Fibroblast of mammary gland (primary cell): ENCODE measurements at regions not wholly inside any gene's neighbourhood (a gene's known extent, or its start where the extent isn't known, plus 50 kb on each side); places are given as distances from the start of the nearest gene placed in this dataset.

Source experiments
- DNase-seq: peaks from one replicate; pipeline ENCODE4 v3.0.0-alpha.2; 2010; ENCODE audit warnings: low read depth
- H3K4me3 ChIP-seq: 2 replicates; pipeline ENCODE4 v1.5.1; 2011; ENCODE audit warnings: low read depth, mild to moderate bottlenecking, low read length, moderate library complexity; ENCODE audit not compliant: control insufficient read depth
- TF ChIP-seq, protein P1 (sequence below): conservative IDR thresholded peaks from 2 replicates; pipeline ENCODE4 v1.5.1; 2011; ENCODE audit warnings: low read depth, low read length, inconsistent platforms; ENCODE audit not compliant: control insufficient read depth, insufficient read depth

DNA sequence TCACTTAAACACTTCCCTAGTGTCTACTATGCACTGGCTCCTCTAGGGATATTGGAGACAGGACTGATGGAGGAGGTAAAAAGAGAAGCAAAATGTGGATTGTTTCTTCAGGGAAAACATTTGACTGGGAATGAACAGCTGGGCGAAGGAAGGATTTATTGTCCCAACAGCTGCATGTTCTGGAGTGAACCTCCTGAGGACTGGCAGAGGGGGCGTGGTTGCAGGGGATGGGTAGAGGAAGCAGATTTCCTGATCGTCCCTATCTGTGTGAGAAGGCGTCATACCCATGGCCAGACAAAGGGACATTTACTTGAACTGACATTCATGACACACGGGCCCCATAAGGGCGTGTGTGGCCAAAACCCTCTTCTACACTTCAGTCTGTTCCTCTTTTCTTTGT lies 321.5 kb downstream of the MAP2K4 start:
- no peak overlapping the region for H3K4me3 ChIP-seq
- TF ChIP-seq, protein P1, sequence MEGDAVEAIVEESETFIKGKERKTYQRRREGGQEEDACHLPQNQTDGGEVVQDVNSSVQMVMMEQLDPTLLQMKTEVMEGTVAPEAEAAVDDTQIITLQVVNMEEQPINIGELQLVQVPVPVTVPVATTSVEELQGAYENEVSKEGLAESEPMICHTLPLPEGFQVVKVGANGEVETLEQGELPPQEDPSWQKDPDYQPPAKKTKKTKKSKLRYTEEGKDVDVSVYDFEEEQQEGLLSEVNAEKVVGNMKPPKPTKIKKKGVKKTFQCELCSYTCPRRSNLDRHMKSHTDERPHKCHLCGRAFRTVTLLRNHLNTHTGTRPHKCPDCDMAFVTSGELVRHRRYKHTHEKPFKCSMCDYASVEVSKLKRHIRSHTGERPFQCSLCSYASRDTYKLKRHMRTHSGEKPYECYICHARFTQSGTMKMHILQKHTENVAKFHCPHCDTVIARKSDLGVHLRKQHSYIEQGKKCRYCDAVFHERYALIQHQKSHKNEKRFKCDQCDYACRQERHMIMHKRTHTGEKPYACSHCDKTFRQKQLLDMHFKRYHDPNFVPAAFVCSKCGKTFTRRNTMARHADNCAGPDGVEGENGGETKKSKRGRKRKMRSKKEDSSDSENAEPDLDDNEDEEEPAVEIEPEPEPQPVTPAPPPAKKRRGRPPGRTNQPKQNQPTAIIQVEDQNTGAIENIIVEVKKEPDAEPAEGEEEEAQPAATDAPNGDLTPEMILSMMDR, result no peak
- no peak for DNase-seq

GRCh38 chr17:12342609-12343435 lies 322.1 kb downstream of the MAP2K4 start:
- no peak overlapping the region for H3K4me3 ChIP-seq
- TF ChIP-seq, protein P1, result peak; percentile 71
- peak; percentile 45 for DNase-seq

- peak; percentile 6 for DNase-seq
- no peak overlapping the region for H3K4me3 ChIP-seq
- TF ChIP-seq, protein P1, result no peak
These were observed 317.2 kb upstream of the MYOCD start for GRCh38 chr17:12348476-12348875.

DNA sequence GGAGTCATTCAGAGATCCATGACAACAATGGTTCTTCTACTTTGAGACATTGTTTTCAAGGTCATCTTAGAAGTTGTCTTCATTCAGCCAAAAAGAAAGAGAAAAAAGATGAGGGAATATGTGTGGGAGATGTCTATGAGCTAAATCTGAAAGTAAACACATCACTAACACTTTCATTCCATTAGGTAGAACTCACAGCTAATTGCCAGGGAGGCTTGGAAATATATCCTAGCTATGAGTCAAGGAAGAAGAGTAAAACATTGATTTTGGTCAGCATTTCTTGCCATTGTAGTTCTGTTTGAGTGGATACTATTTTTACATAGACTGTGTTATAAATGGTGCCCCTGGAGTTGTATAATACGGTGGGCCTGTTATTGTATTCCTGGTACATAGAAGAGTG lies 316.4 kb upstream of the MYOCD start:
- TF ChIP-seq, protein P1, result no peak
- no peak overlapping the region for H3K4me3 ChIP-seq
- no peak for DNase-seq

- TF ChIP-seq, protein P1, result no peak
- no peak for DNase-seq
These were observed 313.6 kb upstream of the MYOCD start for GRCh38 chr17:12352127-12352526.

DNA sequence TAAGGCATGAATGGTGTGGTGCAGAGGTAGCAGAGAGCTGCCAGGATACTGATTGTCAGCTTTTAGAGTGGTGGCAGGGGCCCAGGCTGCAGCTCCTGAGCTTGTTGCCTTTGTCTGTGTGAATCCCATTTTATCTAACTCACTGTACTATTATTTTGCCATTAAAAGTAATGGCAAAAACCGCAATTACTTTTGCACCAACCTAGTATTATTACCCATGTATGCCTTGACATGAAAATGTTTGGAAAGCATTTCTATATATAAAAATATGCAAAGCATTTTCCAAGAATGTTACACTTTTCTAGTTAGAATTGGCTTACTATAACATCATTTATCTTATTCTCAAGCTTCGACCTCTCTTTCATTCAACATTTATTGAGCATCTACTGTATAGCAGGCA lies 308.1 kb upstream of the MYOCD start:
- no peak for DNase-seq
- TF ChIP-seq, protein P1, result no peak
- H3K4me3 ChIP-seq, result no peak overlapping the region

More at GRCh38 chr17:12352127-12352526, 313.6 kb upstream of the MYOCD start:
- no peak overlapping the region for H3K4me3 ChIP-seq
